Dendritic cell treated with granulocyte-macrophage colony-stimulating factor and Interleukin-4, amounts not matched to agents 40 ng/mL and 50 ng/mL, for 4 days (primary cell): ENCODE measurements at regions not wholly inside any gene's neighbourhood (a gene's known extent, or its start where the extent isn't known, plus 50 kb on each side); places are given as distances from the start of the nearest gene placed in this dataset.
"Not testable (repeated sequence)": the region's sequence is repeated elsewhere in the genome, so short reads cannot be mapped to it uniquely, and the experiment has no call there.

ENCODE experiments used
- H3K27ac Mint-ChIP-seq: one replicate; pipeline ENCODE4 v1.8.0; 2022; ENCODE audit warnings: mild to moderate bottlenecking, mixed read lengths
- H3K27me3 Mint-ChIP-seq: one replicate; pipeline ENCODE4 v1.8.0; 2022; ENCODE audit warnings: mild to moderate bottlenecking, mixed read lengths
- H3K36me3 Mint-ChIP-seq: one replicate; pipeline ENCODE4 v1.8.0; 2022; ENCODE audit warnings: low read depth, mixed read lengths
- H3K4me1 Mint-ChIP-seq: one replicate; pipeline ENCODE4 v1.8.0; 2022; ENCODE audit warnings: low read depth, mixed read lengths
- H3K4me3 Mint-ChIP-seq: one replicate; pipeline ENCODE4 v1.8.0; 2022; ENCODE audit warnings: mild to moderate bottlenecking, moderate library complexity, mixed read lengths
- H3K9me3 Mint-ChIP-seq: one replicate; pipeline ENCODE4 v1.8.0; 2022; ENCODE audit warnings: mixed read lengths
- intact Hi-C: fragments of 100-400 bp; cut with micrococcal nuclease; formaldehyde crosslinking; loops from one replicate; pipeline ENCODE4 v1.15.0; 2022

DNA sequence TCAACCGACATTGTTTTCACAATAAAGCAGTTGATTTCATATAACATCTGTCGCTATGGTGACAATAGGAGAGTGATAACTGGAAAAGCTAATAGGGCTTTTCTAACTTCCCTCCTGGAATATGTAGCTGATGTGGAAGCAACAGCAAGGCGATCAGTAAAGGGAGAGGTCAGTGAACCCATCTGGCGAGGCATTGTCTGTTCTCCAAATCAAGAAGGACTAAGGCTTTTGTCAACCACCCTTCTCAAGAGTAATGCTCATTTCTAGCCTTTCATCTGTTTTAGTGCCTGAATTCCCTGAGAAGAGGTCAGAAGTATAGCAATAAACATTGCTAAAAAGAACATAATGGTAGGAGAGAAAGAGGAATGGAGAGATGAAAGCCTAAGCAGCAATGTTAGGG lies 201.3 kb downstream of the AKAP7 start:
- no peak overlapping the region for H3K4me3 Mint-ChIP-seq
- no peaks in the 10 kb centered on the region for H3K27me3 Mint-ChIP-seq
- peaks cover 12% of the 10 kb centered on the region for H3K9me3 Mint-ChIP-seq
- H3K4me1 Mint-ChIP-seq, result peaks cover 6% of the 10 kb centered on the region
- H3K27ac Mint-ChIP-seq, result no peak overlapping the region
- no peaks in the 10 kb centered on the region for H3K36me3 Mint-ChIP-seq
- intact Hi-C loops, result no loop called here

DNA sequence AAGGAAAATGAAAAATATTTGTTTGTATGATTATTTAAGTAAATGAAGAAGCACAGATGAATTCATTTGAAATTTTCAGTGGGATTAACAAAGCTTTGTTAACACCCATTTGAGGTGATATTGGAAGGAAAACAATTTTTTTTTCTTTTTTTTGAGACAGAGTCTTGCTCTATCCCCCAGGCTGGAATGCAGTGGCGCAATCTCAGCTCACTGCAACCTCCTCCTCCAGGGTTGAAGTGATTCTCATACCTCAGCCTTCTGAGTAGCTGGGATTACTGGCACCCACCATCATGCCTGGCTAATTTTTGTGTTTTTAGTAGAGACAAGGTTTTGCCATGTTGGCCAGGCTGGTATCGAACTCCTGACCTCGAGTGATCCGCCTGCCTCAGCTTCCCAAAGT lies 211.6 kb downstream of the AKAP7 start:
- H3K4me1 Mint-ChIP-seq, H3K36me3 Mint-ChIP-seq, H3K27ac Mint-ChIP-seq, H3K9me3 Mint-ChIP-seq, intact Hi-C loops, H3K27me3 Mint-ChIP-seq, H3K4me3 Mint-ChIP-seq: not testable (repeated sequence)

DNA sequence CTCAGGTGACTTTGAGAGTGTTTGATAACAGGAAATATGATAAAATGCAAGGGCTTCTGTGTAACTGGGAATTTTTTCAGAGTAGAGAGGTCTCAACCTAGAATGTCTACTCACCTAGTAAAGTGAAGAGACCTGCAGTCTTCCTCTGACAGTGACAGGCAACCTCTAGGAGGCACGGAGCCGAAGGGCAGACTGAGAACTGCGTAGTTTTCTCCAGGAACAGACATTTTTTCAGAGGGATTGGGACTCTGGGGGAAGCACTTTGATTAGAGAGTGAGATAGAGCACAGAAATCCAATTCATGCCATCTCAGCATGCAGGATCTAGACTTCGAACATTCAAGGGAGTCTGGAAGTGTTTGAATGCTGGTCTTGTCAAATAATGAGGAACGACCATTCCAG lies 213.3 kb downstream of the AKAP7 start:
- Mint-ChIP-seq H3K27me3 (no peaks in the 10 kb centered on the region), H3K4me1 (no peaks in the 10 kb centered on the region), H3K4me3 (no peak overlapping the region), H3K9me3 (no peaks in the 10 kb centered on the region), H3K36me3 (no peaks in the 10 kb centered on the region), H3K27ac (no peak overlapping the region)
- intact Hi-C loops, result no loop called here

DNA sequence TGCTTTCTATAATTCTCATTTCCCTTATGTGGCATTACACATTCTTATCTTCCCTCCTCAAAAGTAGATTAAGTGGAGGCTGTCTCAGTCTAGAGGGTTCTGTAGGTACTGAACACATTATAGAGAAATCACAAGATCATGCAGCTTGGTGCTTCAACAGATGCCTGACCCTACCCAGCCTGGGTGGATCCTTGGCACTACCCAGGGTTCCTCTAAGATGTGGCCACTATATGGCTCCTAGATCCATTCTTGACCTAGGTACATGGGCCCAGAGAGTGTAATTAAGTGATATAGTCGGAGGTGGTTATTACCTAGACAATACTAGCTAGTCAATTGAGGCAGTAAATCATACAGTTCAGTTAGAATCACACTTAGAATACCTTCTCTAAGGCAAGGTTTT lies 213.9 kb downstream of the AKAP7 start:
- H3K9me3 Mint-ChIP-seq, result no peaks in the 10 kb centered on the region
- no peaks in the 10 kb centered on the region for H3K27me3 Mint-ChIP-seq
- H3K27ac Mint-ChIP-seq, result no peak overlapping the region
- H3K4me1 Mint-ChIP-seq, result no peaks in the 10 kb centered on the region
- H3K36me3 Mint-ChIP-seq, result no peaks in the 10 kb centered on the region
- no peak overlapping the region for H3K4me3 Mint-ChIP-seq
- intact Hi-C loops, result no loop called here

DNA sequence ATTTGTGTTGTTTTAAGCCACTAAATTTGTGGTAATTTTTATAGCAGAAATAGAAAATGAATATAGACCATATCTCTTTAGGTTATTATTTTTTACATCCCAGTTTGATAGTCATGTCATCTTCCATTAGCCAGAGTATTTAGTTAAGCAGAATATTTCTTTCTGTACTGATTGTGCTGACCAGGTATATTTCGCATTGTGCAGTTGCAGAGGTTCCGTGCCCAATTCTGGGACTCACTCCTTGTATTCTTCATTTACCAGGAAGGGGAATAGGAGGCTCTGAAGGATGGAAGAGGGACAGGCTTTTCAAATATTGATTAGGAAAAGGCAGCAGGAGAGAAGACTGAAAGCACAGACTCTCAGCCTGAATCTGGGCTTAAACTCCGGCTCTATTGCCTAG lies 217.8 kb downstream of the AKAP7 start:
- intact Hi-C loops, result no loop called here
- Mint-ChIP-seq H3K9me3 (no peaks in the 10 kb centered on the region), H3K27me3 (no peaks in the 10 kb centered on the region), H3K36me3 (no peaks in the 10 kb centered on the region), H3K27ac (no peak overlapping the region), H3K4me1 (no peaks in the 10 kb centered on the region), H3K4me3 (no peak overlapping the region)

DNA sequence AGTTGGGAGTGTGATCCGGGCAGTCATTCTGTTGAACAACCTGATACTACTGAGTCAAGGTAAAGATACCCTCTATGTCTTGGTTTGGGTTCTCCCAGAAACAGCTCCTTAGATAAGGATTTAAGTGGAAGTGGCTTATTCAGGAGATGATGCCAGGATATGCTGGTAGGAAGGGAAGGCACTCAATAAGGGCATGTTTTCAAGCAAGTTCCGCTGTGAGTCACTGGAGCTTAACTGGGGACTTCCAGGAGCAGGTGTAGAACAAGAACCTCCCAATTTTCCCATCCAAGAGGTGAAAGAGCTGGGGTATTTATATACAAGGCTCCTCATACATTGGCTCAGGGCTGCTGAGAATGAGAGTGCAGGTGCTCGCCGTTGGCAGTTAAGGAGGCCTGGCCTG lies 218.6 kb downstream of the AKAP7 start:
- Mint-ChIP-seq H3K36me3 (no peaks in the 10 kb centered on the region), H3K4me1 (no peaks in the 10 kb centered on the region), H3K27ac (no peak overlapping the region), H3K27me3 (no peaks in the 10 kb centered on the region), H3K9me3 (no peaks in the 10 kb centered on the region), H3K4me3 (no peak overlapping the region)
- intact Hi-C loops, result no loop called here

DNA sequence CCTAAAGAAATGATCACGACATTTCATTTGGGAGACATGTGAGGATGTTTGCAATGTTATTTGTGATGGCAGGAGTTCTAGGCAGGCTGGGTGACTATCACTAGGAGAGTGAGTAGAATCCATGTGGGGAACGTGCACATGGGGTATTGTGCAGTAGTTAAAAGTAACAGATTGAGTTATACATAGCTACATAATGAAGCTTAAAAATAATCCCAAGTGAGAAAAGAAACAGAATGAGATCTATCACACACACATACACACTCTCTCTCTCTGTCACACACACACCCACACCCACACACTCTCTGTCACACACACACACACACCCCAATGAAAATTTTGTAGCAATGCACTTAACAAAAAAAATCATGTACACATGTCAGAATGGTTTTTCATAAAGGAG lies 218.7 kb upstream of the ARG1 start:
- Mint-ChIP-seq H3K4me1 (no peaks in the 10 kb centered on the region), H3K9me3 (no peaks in the 10 kb centered on the region), H3K4me3 (no peak overlapping the region), H3K27ac (no peak overlapping the region), H3K36me3 (no peaks in the 10 kb centered on the region), H3K27me3 (no peaks in the 10 kb centered on the region)
- intact Hi-C loops, result no loop called here

DNA sequence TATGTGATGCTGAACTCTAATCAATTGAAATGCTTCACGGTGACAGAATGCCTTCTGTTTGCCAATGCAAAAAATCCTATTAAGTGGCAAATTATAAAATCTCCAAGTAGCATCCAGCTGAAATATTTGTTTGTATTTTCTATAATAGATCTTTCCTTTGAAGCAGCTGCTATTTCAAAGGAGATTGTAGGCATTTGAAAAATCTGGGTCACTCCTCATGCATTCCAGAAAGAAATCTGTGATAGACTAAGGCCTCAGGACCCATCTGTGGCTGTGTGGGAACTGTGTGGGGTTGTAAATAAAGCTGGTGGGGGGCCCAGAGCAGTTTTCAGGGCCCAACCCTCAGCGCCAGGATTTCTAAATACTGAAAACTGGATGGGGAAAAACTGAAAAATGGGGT lies 216.9 kb upstream of the ARG1 start:
- Mint-ChIP-seq H3K27me3 (no peaks in the 10 kb centered on the region), H3K36me3 (no peaks in the 10 kb centered on the region), H3K4me3 (no peak overlapping the region), H3K4me1 (no peaks in the 10 kb centered on the region), H3K9me3 (no peaks in the 10 kb centered on the region), H3K27ac (no peak overlapping the region)
- intact Hi-C loops, result no loop called here

DNA sequence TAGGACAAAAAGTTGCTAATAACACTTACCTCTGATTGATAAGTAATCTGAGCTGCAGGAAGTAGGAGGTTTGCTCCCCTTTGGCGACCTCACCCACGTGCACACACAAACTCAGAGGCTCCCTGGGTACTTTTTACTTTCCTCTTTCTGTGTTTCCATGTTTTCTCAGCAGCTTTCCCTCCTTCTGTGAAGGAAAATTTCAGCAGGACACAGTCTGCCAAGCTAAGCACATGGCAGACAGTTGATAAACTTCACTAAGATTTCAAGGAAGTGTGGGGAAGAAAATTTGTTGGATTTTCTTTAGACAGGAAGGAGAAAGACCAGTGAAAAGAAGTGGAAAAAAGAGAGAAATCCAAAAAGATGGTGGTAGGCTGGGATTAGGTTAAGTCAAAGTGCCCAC lies 215.5 kb upstream of the ARG1 start:
- Mint-ChIP-seq H3K9me3 (no peaks in the 10 kb centered on the region), H3K27ac (no peak overlapping the region), H3K27me3 (no peaks in the 10 kb centered on the region), H3K36me3 (no peaks in the 10 kb centered on the region), H3K4me1 (no peaks in the 10 kb centered on the region), H3K4me3 (no peak overlapping the region)
- intact Hi-C loops, result no loop called here

DNA sequence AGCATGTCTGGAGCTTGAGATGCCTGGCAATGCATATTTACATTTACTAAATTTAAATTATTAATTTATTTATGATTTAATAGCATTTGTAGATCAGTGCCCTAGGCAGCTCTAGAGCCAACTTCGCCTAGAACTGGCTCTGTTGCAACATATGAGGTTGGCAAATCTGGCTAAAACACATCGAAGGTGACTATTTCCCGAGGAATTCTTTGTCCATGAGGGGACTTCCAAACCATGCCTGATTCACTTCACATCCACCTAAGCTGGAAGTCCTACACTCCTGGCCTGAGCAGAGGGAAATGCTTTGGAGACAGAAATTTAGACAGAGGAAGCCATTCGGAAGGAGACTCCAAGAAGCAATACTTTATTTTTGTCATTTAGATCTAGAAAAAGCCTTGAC lies 211.0 kb upstream of the ARG1 start:
- Mint-ChIP-seq H3K36me3 (no peaks in the 10 kb centered on the region), H3K9me3 (no peaks in the 10 kb centered on the region), H3K4me1 (peaks cover 7% of the 10 kb centered on the region), H3K27me3 (no peaks in the 10 kb centered on the region), H3K4me3 (no peak overlapping the region), H3K27ac (no peak overlapping the region)
- intact Hi-C loops, result no loop called here

DNA sequence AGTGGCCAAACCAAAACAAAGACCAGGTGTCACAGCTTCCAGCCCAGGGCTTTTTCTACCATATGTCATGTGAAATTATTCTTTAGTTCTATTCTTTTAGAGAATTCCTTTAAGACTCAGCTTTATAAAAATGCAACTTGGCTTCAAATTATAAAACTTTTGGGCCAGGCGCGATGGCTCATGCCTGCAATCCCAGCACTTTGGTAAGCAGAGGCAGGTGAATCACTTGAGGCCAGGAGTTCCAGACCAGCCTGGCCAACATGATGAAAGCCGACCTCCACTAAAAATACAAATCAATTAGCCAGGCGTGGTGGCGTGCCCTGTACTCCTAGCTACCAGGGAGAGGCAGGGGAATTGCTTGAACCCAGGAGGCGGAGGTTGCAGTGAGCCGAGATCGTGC lies 210.3 kb upstream of the ARG1 start:
- no peaks in the 10 kb centered on the region for H3K36me3 Mint-ChIP-seq
- H3K9me3 Mint-ChIP-seq, result no peaks in the 10 kb centered on the region
- H3K4me3 Mint-ChIP-seq, result no peak overlapping the region
- peaks cover 7% of the 10 kb centered on the region for H3K4me1 Mint-ChIP-seq
- H3K27ac Mint-ChIP-seq, result no peak overlapping the region
- no peaks in the 10 kb centered on the region for H3K27me3 Mint-ChIP-seq
- intact Hi-C loops, result no loop called here

DNA sequence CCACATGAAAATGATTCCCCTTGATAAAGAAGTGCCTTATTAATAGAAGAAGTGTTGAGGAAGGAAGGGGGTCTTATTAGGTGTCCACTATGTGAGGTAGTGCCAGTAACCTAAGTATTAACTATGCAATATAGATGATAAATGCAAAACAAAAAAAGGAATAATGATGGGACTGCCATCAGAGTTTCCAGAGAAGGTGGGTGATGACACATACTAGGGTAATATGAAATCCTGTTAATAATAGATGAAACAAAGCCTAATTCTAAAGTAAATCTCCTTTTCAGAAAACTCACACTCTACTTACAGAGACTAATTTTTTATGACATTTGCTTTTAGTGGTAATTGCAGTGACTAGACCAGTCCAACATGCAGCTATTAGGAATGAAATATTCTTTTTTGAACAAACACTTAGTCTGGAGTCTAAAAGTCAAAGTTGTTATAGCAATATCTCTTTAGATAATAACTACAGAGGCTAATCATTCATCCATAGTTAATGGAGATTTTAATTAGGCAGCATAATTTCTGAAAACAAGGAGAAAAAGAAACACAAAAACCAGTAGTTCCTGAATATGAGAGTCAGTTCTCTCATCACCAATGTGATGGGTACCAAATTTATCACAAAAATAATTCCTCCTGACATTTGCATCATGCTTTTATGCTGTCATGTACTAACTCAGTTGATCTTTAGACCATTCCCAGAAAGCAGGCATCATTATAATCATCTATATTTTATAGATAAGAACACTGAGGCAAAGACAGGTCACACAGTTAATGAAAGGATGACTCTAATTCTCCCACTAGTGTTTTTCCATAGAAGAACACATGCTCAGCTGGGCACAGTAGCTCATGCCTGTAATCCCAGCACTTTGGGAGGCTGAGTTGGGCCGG lies 208.8 kb upstream of the ARG1 start:
- H3K27me3 Mint-ChIP-seq, result no peaks in the 10 kb centered on the region
- H3K27ac Mint-ChIP-seq, result no peak overlapping the region
- no peaks in the 10 kb centered on the region for H3K9me3 Mint-ChIP-seq
- no peaks in the 10 kb centered on the region for H3K36me3 Mint-ChIP-seq
- H3K4me1 Mint-ChIP-seq, result peaks cover 15% of the 10 kb centered on the region
- intact Hi-C loops, result no loop called here
- H3K4me3 Mint-ChIP-seq, result no peak overlapping the region

DNA sequence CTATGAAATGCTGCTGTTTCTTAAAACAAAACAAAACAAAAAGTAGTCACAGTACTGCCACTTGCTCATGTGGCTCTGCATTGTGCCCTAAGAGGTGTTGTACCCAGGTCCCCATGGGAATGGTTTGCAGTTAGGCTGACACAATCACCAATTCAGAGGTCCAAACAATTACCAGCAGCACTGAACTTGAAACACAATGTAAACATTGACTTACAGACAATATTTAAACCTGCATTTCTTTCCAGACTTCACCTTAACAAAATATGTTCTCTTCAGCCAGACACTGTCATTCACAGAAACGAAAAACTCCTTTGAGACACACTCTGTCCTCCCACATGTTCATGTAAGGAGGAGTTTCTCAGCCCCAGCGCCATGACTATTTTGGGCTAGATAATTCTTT lies 206.8 kb upstream of the ARG1 start:
- H3K9me3 Mint-ChIP-seq, result no peaks in the 10 kb centered on the region

DNA sequence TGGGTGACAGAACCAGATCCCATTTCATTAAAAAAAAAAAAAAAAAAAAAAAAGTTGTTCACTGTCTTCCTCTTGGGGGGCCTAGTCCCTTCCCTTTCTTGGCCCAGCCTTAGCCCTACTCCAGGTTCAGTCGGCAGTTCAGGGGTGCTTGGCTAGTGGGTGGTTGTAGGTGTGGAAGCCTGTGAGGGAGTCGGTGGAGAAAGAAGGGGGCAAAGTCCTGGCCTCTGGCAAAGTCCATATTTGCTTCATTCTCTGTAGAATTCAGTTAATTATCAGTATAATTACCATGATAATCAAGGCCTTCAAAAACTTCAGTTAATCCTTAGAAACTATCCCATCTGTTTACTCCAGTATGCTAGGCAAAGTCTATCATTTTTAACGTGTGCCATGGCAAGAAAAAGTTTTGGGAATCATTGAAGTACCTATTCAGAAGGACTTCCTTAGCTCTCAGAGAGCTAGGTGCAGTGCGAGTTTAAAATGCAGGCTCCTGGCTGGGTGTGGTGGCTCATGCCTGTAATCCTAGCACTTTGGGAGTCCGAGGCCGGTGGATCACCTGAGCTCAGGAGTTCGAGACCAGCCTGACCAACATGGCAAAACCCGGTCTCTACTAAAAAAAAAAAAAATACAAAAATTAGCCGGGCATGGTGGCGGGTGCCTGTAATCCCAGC lies 205.7 kb upstream of the ARG1 start:
- H3K4me3 Mint-ChIP-seq, result no peak overlapping the region
- H3K27ac Mint-ChIP-seq, result no peak overlapping the region
- peaks cover 19% of the 10 kb centered on the region for H3K4me1 Mint-ChIP-seq
- H3K9me3 Mint-ChIP-seq, result no peaks in the 10 kb centered on the region
- H3K36me3 Mint-ChIP-seq, result no peaks in the 10 kb centered on the region
- intact Hi-C loops, result no loop called here
- H3K27me3 Mint-ChIP-seq, result no peaks in the 10 kb centered on the region

More for the DNA sequence above, 206.8 kb upstream of the ARG1 start:
- no peaks in the 10 kb centered on the region for H3K36me3 Mint-ChIP-seq
- no peak overlapping the region for H3K4me3 Mint-ChIP-seq
- H3K27me3 Mint-ChIP-seq, result no peaks in the 10 kb centered on the region
- intact Hi-C loops, result no loop called here
- peaks cover 19% of the 10 kb centered on the region for H3K4me1 Mint-ChIP-seq
- H3K27ac Mint-ChIP-seq, result no peak overlapping the region
